ENCODE measurements at regions not wholly inside any gene's neighbourhood (a gene's known extent, or its start where the extent isn't known, plus 50 kb on each side); places are given as distances from the start of the nearest gene placed in this dataset.

DNA sequence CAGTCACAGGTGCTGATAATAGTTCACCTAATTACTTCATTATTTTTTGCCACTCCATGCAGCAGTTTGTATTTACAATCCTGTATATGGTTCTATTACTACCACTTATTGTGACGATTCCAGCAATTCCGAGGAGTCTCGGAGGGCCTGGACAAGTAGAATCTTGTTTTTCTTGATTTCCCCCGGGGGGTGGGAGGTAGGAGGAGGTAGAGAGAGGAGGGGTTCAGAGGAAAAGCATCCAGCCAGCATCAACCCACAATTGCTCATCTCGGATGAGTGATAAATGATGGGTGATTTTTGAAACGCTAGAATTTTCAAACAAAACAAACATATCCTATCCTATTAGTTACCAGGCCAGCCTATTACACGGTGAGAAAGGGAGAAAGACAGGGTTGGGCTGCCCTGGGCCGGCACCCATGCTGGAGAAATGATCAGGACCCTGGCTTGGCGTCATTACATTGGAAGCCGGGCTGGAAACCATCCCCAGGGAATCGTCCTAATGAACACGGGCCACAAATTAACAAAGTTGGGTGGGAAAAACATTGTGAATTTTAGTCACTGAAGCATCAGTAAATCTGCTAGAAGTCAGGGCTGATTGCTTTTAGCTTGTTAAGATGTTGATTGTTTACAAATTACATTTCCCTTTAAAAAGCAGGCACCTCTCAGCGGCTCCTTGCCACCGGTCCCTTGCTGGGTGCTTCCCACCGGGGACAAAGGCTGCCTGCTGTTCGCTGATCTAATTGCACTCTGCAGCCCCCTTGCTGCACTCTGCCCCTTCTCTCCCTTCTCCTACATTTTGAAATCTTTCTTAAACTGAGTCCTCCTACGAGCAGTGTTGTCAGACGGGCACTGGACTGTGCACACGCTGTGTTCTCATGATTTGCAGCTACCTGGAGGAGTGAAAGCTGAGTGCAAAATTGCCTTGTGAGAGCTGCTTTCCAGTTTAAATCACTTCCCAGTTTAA, 95.5 kb downstream of the FAM204A start:
- H3K4me3 ChIP-seq (ENCODE audit: low read depth, low read length) = no peak overlapping the region
- TF ChIP-seq, protein P1, sequence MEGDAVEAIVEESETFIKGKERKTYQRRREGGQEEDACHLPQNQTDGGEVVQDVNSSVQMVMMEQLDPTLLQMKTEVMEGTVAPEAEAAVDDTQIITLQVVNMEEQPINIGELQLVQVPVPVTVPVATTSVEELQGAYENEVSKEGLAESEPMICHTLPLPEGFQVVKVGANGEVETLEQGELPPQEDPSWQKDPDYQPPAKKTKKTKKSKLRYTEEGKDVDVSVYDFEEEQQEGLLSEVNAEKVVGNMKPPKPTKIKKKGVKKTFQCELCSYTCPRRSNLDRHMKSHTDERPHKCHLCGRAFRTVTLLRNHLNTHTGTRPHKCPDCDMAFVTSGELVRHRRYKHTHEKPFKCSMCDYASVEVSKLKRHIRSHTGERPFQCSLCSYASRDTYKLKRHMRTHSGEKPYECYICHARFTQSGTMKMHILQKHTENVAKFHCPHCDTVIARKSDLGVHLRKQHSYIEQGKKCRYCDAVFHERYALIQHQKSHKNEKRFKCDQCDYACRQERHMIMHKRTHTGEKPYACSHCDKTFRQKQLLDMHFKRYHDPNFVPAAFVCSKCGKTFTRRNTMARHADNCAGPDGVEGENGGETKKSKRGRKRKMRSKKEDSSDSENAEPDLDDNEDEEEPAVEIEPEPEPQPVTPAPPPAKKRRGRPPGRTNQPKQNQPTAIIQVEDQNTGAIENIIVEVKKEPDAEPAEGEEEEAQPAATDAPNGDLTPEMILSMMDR (IDR thresholded peaks at IDR 0.05; ENCODE audit: low read depth, low read length) = no peak
- in situ Hi-C loops (cut with HindIII; ENCODE audit: low sequenced_read_pairs) = no loop called here
- no peak for DNase-seq (ENCODE audit: low read depth, low spot score)

DNA sequence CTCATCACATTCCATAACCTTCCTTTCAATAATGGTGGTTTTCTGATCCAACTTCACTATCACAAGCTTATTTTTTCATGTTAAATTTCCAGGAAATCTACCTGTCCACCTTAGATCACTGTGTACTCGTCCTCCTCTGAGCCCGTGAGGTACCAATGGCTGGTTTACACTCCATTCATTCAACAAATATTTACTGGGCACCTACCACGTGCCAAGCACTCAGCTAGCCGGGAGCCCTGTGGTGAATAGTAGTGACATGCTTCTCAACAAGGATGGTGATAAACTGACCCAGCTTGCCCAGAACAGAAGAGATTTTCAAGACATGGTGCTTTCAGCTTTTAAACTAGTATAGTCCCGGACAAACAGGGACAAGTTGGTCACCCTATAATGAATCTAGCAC, 98.2 kb downstream of the FAM204A start:
- TF ChIP-seq, protein P1 (IDR thresholded peaks at IDR 0.05; ENCODE audit: low read depth, low read length) = no peak
- H3K4me3 ChIP-seq (ENCODE audit: low read depth, low read length) = no peak overlapping the region
- in situ Hi-C loops (cut with HindIII; ENCODE audit: low sequenced_read_pairs) = no loop called here
- no peak for DNase-seq (ENCODE audit: low read depth, low spot score)

DNA sequence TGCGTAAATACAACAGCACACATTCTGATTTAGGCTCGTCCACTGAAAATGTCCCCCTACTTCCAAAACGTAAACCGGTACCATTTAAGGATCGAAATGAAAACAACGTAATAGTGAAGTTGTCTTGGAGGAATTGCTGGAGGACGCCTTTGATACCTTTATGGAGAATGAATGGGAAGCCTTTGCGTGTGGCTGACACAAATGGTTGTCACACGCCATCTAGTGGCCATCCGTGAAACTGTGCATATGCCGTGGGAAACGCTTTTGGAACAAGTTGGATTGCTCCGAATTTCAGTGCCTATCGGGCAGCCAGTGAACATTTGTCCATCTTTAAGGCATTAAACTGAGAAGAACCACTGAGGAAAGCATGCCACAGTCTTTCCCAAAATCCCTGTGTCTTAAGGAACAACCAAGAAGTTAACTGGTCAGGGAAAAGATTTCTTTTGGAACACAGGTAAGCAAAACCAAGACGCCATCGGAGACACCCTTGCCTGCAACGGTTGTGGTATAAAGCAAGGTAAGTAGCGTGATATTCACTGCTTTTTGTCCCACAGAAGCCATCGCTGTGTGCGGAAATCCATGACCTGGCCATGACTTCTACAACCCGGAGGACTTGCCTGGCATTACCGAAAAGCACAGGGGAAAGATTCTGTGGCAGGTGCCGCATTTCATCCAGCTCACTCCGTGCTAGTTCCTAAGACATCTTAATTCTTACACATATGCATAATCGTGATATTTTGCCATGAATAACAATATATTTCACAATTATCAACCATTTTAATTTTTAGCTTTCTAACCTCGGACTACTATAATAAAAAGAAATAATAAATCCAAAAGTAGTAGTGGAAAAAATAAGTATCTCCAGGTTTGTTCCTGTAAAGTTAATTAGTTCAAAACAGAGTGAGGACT, 100.6 kb downstream of the FAM204A start:
- TF ChIP-seq, protein P1 (IDR thresholded peaks at IDR 0.05; ENCODE audit: low read depth, low read length) = peak; percentile 90
- in situ Hi-C loops (cut with HindIII; ENCODE audit: low sequenced_read_pairs) = no loop called here
- H3K4me3 ChIP-seq (ENCODE audit: low read depth, low read length) = no peak overlapping the region
- peak; percentile 75 for DNase-seq (ENCODE audit: low read depth, low spot score)

DNA sequence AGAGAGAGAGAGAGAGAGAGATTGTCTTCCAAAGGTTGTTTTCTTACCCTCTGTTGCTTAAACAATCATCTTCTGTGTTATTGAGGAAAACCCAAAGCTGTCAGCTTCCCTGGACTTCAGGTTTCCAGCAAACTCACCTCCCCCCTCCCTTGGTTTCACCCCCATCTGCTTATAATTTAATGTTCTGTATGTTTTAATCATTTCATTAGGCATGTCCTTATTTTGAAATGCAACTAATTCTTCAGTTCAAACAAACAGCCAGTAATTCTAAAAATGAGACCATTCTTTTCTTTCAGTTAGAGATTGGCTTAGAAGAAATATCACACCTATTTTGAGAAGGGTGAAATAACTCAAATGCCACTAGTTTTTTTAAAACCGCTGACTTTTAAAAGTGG, 102.9 kb downstream of the FAM204A start:
- in situ Hi-C loops (cut with HindIII; ENCODE audit: low sequenced_read_pairs) = no loop called here
- no peak overlapping the region for H3K4me3 ChIP-seq (ENCODE audit: low read depth, low read length)
- no peak for DNase-seq (ENCODE audit: low read depth, low spot score)
- TF ChIP-seq, protein P1 (IDR thresholded peaks at IDR 0.05; ENCODE audit: low read depth, low read length) = no peak

DNA sequence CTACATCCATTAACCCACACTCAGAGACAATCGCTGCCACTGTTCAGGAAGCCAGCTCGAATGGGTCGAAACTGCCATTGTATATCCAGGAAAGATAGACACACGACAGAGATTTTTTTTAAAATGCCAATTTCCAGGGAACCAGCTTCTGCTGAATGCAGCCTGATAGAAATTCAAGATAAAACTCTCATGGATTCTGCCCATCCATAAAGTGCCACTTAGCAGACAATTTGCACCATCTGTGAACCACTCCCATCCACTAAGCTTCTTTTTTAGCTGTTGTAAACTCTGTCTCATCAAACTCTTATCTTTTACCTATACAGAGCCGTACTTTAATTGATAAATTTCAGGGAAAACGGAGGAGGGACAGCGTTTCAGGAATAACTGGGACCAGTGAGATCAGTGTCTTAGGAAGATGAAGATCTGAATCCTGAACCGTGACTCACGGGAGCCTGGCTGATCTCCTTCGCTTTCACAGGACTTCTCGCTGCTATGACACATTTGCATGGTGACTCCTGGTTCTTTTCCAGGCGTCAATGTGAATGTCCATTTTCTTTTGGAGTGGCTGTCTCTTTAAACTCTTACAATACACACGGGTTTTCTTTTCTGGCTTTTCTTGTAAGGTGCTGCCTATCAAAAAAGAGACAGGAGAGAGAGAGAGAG, 103.4 kb downstream of the FAM204A start:
- DNase-seq (ENCODE audit: low read depth, low spot score) = no peak
- TF ChIP-seq, protein P1 (IDR thresholded peaks at IDR 0.05; ENCODE audit: low read depth, low read length) = no peak
- no peak overlapping the region for H3K4me3 ChIP-seq (ENCODE audit: low read depth, low read length)
- in situ Hi-C loops (cut with HindIII; ENCODE audit: low sequenced_read_pairs) = no loop called here

DNA sequence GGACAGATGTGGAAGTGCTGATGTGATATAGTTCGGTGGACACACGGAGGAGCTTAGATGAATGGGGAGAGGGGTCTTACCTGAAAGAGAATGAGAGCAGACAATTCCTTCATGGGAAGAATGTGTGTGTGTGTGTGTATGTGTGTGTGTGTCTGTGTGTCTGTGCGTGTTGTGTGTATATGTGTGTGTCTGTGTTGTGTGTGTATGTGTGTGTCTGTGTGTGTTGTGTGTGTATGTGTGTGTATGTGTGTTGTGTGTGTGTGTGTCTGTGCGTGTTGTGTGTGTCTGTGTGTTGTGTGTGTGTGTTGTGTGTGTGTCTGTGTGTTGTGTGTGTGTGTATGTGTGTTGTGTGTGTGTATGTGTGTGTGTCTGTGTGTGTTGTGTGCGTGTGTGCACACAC, 104.2 kb downstream of the FAM204A start:
- TF ChIP-seq, protein P1 (IDR thresholded peaks at IDR 0.05; ENCODE audit: low read depth, low read length) = no peak
- in situ Hi-C loops (cut with HindIII; ENCODE audit: low sequenced_read_pairs) = no loop called here

More for the DNA sequence above, 104.2 kb downstream of the FAM204A start:
- DNase-seq (ENCODE audit: low read depth, low spot score) = no peak
- H3K4me3 ChIP-seq (ENCODE audit: low read depth, low read length) = no peak overlapping the region
